Mesothelial cell of epicardium (in vitro differentiated cells): ENCODE measurements at regions not wholly inside any gene's neighbourhood (a gene's known extent, or its start where the extent isn't known, plus 50 kb on each side); places are given as distances from the start of the nearest gene placed in this dataset.

Source experiments
- DNase-seq, 2 experiments: peaks; one replicate each; pipeline ENCODE4 v3.0.0; 2021; ENCODE audit warnings: low spot score in 2 of 2; ENCODE audit not compliant: unreplicated experiment in 2 of 2
- H3K27ac Mint-ChIP-seq: 2 replicates; pipeline ENCODE4 v1.8.0; 2021; ENCODE audit warnings: mixed read lengths
- H3K27me3 Mint-ChIP-seq: 2 replicates; pipeline ENCODE4 v1.8.0; 2021; ENCODE audit warnings: low read depth, mixed read lengths
- H3K36me3 Mint-ChIP-seq: 2 replicates; pipeline ENCODE4 v1.8.0; 2021; ENCODE audit warnings: mixed read lengths
- H3K4me1 Mint-ChIP-seq: 2 replicates; pipeline ENCODE4 v1.8.0; 2021; ENCODE audit warnings: mixed read lengths
- H3K4me3 Mint-ChIP-seq: 2 replicates; pipeline ENCODE4 v1.8.0; 2021; ENCODE audit warnings: mild to moderate bottlenecking, moderate library complexity, mixed read lengths
- H3K9me3 Mint-ChIP-seq: 2 replicates; pipeline ENCODE4 v1.8.0; 2021; ENCODE audit warnings: mixed read lengths
- CTCF ChIP-seq: fragments of 200-600 bp; sonication (generic); IDR thresholded peaks from one replicate; pipeline ENCODE4 v1.5.0; 2021; ENCODE audit warnings: antibody characterized with exemption; ENCODE audit not compliant: unreplicated experiment

- Mint-ChIP-seq H3K36me3 (no peaks in the 10 kb centered on the region), H3K27ac (peak overlapping the region; percentile 79), H3K4me3 (no peak overlapping the region), H3K27me3 (no peaks in the 10 kb centered on the region), H3K9me3 (no peaks in the 10 kb centered on the region), H3K4me1 (peaks cover 34% of the 10 kb centered on the region)
- no peak for TF ChIP-seq CTCF
- no peak for DNase-seq
Observed at GRCh38 chr10:14415676-14416307, 85.1 kb upstream of the FRMD4A start.

- Mint-ChIP-seq H3K27ac (no peak overlapping the region), H3K9me3 (no peaks in the 10 kb centered on the region), H3K4me3 (no peak overlapping the region), H3K27me3 (no peaks in the 10 kb centered on the region), H3K4me1 (peaks cover 34% of the 10 kb centered on the region), H3K36me3 (no peaks in the 10 kb centered on the region)
- DNase-seq, result no peak
- no peak for TF ChIP-seq CTCF
Observed at GRCh38 chr10:14414901-14415300, 84.2 kb upstream of the FRMD4A start.

GRCh38 chr10:14413523-14413922, 82.8 kb upstream of the FRMD4A start:
- no peak overlapping the region for H3K4me3 Mint-ChIP-seq

GRCh38 chr10:14412624-14413023, 81.9 kb upstream of the FRMD4A start:
- Mint-ChIP-seq H3K4me1 (peaks cover 34% of the 10 kb centered on the region), H3K27me3 (no peaks in the 10 kb centered on the region), H3K36me3 (no peaks in the 10 kb centered on the region), H3K27ac (no peak overlapping the region), H3K9me3 (no peaks in the 10 kb centered on the region), H3K4me3 (no peak overlapping the region)
- no peak for DNase-seq
- TF ChIP-seq CTCF, result no peak

More at GRCh38 chr10:14413523-14413922, 82.8 kb upstream of the FRMD4A start:
- Mint-ChIP-seq H3K36me3 (no peaks in the 10 kb centered on the region), H3K9me3 (no peaks in the 10 kb centered on the region), H3K27ac (peak overlapping the region; percentile 13), H3K4me1 (peaks cover 34% of the 10 kb centered on the region), H3K27me3 (no peaks in the 10 kb centered on the region)
- TF ChIP-seq CTCF, result no peak
- DNase-seq, result no peak

GRCh38 chr10:14409856-14410458, 79.2 kb upstream of the FRMD4A start:
- Mint-ChIP-seq H3K4me1 (peaks cover 30% of the 10 kb centered on the region), H3K27me3 (no peaks in the 10 kb centered on the region), H3K27ac (no peak overlapping the region), H3K36me3 (no peaks in the 10 kb centered on the region), H3K4me3 (no peak overlapping the region), H3K9me3 (no peaks in the 10 kb centered on the region)
- no peak for TF ChIP-seq CTCF
- no peak for DNase-seq
